ENCODE measurements at regions not wholly inside any gene's neighbourhood (a gene's known extent, or its start where the extent isn't known, plus 50 kb on each side); places are given as distances from the start of the nearest gene placed in this dataset.

DNA sequence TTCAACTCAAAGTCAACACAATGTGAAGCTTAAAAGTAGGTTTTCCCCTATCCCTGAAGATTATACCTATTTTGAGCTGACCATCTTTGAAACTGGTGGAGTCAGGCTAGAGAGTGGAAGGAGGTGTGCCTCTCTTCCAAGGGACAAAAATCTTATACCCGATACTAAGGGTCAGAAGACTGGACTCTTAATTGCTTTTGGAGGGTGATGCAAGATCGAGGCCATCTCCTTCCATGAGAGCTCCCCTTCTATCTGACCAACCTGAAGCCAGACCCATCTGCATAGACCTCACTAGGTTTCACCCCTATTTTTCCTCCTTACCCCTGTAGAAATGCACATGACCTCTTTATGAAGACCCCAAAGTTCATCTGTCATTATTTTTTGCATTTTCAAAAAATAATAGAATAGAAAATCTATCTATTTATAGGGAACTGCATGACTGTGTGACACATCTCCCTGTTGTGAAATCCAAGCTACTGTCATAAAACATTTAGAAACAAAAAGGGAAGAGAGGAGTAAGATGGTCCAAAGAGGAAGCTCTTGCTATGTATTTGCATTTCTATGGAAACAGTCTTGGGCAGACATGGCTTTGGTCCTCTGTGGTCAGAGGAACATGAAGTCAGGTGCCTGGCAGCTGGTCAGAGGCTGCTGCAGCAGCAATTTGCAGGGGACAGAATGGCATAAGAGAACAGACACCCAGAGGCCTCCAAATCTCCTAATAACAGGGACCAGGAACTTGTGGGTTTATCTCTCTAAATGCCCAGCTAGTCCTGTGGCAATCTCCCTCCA is 349.2 kb downstream of the MAFB start:
- Histone ChIP-seq H3K27me3 (ENCODE audit: insufficient read depth, poor library complexity, severe bottlenecking) (no peaks in the 10 kb centered on the region), H3K4me3 (replicated peaks; ENCODE audit: insufficient read depth, low read length) (no peak overlapping the region), H3K27ac (replicated peaks) (peak overlapping the region; percentile 45)
- TF ChIP-seq SPI1 (IDR thresholded peaks at IDR 0.05; ENCODE audit: borderline replicate concordance, low read depth) (peak; percentile 90), GABPA (IDR thresholded peaks at IDR 0.05; ENCODE audit: low read depth) (no peak), POLR2AphosphoS5 (IDR thresholded peaks at IDR 0.05; ENCODE audit: low read depth) (peak; percentile 36; the same call in 1 of the 2 replicates)
- TF ChIP-seq, protein P1, sequence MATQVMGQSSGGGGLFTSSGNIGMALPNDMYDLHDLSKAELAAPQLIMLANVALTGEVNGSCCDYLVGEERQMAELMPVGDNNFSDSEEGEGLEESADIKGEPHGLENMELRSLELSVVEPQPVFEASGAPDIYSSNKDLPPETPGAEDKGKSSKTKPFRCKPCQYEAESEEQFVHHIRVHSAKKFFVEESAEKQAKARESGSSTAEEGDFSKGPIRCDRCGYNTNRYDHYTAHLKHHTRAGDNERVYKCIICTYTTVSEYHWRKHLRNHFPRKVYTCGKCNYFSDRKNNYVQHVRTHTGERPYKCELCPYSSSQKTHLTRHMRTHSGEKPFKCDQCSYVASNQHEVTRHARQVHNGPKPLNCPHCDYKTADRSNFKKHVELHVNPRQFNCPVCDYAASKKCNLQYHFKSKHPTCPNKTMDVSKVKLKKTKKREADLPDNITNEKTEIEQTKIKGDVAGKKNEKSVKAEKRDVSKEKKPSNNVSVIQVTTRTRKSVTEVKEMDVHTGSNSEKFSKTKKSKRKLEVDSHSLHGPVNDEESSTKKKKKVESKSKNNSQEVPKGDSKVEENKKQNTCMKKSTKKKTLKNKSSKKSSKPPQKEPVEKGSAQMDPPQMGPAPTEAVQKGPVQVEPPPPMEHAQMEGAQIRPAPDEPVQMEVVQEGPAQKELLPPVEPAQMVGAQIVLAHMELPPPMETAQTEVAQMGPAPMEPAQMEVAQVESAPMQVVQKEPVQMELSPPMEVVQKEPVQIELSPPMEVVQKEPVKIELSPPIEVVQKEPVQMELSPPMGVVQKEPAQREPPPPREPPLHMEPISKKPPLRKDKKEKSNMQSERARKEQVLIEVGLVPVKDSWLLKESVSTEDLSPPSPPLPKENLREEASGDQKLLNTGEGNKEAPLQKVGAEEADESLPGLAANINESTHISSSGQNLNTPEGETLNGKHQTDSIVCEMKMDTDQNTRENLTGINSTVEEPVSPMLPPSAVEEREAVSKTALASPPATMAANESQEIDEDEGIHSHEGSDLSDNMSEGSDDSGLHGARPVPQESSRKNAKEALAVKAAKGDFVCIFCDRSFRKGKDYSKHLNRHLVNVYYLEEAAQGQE (IDR thresholded peaks at IDR 0.05; ENCODE audit: insufficient replicate concordance, low read depth), result no peak
- peak; percentile 84 to 87 for DNase-seq (ENCODE audit: low read depth in 1 of 2, low spot score in 1 of 2)

DNA sequence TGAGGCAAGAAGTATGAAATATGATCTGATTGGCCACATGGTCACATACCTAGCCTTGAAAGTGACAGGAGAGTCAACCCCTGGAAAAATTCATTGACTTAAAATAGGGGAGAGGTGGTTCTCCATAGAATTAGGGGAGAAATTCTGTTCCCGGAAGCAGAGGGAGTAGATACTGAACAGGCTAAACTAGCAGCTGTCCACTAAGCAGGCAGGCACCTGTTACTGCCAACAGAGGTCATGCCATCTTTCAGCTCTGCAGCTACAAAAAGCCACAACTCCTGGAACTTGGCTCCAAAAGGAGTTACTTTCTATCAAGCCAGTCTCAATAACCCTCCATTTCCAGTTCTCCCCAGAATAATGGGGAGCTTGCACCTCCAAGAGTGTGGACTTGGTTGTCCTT is 352.5 kb downstream of the MAFB start:
- no peaks in the 10 kb centered on the region for H3K27me3 ChIP-seq (ENCODE audit: insufficient read depth, poor library complexity, severe bottlenecking)
- H3K27ac ChIP-seq (replicated peaks), result no peak overlapping the region
- no peak for DNase-seq (ENCODE audit: low read depth in 1 of 2, low spot score in 1 of 2)
- TF ChIP-seq GABPA (IDR thresholded peaks at IDR 0.05; ENCODE audit: low read depth) (no peak), POLR2AphosphoS5 (IDR thresholded peaks at IDR 0.05; ENCODE audit: low read depth) (no peak)
- TF ChIP-seq, protein P1 (IDR thresholded peaks at IDR 0.05; ENCODE audit: insufficient replicate concordance, low read depth), result no peak
- no peak overlapping the region for H3K4me3 ChIP-seq (replicated peaks; ENCODE audit: insufficient read depth, low read length)

DNA sequence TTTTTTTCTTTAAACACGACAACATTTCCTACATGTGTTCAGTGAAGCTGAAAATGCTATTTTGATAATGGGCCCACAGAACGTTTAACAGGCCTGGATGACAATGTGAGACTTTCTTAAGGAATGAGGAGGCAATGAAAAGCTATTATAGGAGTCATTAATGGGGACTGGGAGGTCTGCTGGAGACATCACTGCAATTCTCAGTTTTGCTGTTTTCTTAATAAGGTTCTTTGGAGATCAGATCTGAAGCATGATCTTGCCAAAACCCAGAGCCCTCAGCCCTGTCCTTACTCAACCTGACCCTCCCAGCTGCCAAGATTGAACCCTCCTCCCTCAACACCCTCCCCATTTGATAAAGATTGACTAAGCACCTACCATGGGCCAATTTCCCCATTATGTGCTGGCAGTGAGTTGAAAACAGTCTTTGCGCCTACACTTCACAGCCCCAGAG is 353.1 kb downstream of the MAFB start:
- Histone ChIP-seq H3K27ac (replicated peaks) (no peak overlapping the region), H3K4me3 (replicated peaks; ENCODE audit: insufficient read depth, low read length) (no peak overlapping the region), H3K27me3 (ENCODE audit: insufficient read depth, poor library complexity, severe bottlenecking) (no peaks in the 10 kb centered on the region)
- TF ChIP-seq, protein P1 (IDR thresholded peaks at IDR 0.05; ENCODE audit: insufficient replicate concordance, low read depth), result no peak
- no peak for TF ChIP-seq GABPA (IDR thresholded peaks at IDR 0.05; ENCODE audit: low read depth)
- no peak for TF ChIP-seq SPI1 (IDR thresholded peaks at IDR 0.05; ENCODE audit: borderline replicate concordance, low read depth)
- TF ChIP-seq, protein P2, sequence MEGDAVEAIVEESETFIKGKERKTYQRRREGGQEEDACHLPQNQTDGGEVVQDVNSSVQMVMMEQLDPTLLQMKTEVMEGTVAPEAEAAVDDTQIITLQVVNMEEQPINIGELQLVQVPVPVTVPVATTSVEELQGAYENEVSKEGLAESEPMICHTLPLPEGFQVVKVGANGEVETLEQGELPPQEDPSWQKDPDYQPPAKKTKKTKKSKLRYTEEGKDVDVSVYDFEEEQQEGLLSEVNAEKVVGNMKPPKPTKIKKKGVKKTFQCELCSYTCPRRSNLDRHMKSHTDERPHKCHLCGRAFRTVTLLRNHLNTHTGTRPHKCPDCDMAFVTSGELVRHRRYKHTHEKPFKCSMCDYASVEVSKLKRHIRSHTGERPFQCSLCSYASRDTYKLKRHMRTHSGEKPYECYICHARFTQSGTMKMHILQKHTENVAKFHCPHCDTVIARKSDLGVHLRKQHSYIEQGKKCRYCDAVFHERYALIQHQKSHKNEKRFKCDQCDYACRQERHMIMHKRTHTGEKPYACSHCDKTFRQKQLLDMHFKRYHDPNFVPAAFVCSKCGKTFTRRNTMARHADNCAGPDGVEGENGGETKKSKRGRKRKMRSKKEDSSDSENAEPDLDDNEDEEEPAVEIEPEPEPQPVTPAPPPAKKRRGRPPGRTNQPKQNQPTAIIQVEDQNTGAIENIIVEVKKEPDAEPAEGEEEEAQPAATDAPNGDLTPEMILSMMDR (IDR thresholded peaks at IDR 0.05; ENCODE audit: insufficient read depth, low read length), result no peak
- no peak for TF ChIP-seq POLR2AphosphoS5 (IDR thresholded peaks at IDR 0.05; ENCODE audit: low read depth)
- no peak for DNase-seq (ENCODE audit: low read depth in 1 of 2, low spot score in 1 of 2)

DNA sequence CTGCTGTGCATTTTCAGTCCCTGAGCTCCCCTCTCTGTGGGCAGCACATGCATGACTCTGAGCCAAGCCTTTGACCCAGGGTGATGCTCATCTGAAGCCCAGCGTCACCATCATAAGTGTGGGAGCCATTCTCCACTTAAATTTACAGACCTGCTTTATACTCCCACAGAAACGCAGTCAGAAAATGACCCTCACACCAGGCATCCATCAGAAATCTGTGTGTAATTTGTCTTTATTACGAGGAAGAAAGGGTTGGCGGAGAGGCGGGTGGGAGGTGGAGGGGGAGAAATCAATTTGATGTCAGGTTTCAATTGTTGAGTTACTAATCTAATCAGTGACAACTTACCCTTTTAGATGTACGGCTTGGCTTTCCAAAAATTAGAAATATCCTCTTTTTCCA is 353.6 kb downstream of the MAFB start:
- no peaks in the 10 kb centered on the region for H3K27me3 ChIP-seq (ENCODE audit: insufficient read depth, poor library complexity, severe bottlenecking)
- TF ChIP-seq SPI1 (IDR thresholded peaks at IDR 0.05; ENCODE audit: borderline replicate concordance, low read depth), result no peak
- TF ChIP-seq, protein P2 (IDR thresholded peaks at IDR 0.05; ENCODE audit: insufficient read depth, low read length), result no peak
- TF ChIP-seq POLR2AphosphoS5 (IDR thresholded peaks at IDR 0.05; ENCODE audit: low read depth), result no peak
- TF ChIP-seq GABPA (IDR thresholded peaks at IDR 0.05; ENCODE audit: low read depth), result no peak
- TF ChIP-seq, protein P1 (IDR thresholded peaks at IDR 0.05; ENCODE audit: insufficient replicate concordance, low read depth), result no peak
- H3K27ac ChIP-seq (replicated peaks), result no peak overlapping the region
- no peak for DNase-seq (ENCODE audit: low read depth in 1 of 2, low spot score in 1 of 2)
- H3K4me3 ChIP-seq (replicated peaks; ENCODE audit: insufficient read depth, low read length), result no peak overlapping the region
